Fibroblast of skin of left biceps (primary cell): ENCODE measurements at regions not wholly inside any gene's neighbourhood (a gene's known extent, or its start where the extent isn't known, plus 50 kb on each side); places are given as distances from the start of the nearest gene placed in this dataset.

Experiments
- DNase-seq, 2 experiments: peaks; one replicate each; pipeline ENCODE4 v3.0.0-alpha.2; 2013; ENCODE audit warnings: low read depth in 2 of 2

- no peak for DNase-seq
Observed at GRCh38 chr16:56093055-56093454, 98.2 kb upstream of the GNAO1 start.

DNA sequence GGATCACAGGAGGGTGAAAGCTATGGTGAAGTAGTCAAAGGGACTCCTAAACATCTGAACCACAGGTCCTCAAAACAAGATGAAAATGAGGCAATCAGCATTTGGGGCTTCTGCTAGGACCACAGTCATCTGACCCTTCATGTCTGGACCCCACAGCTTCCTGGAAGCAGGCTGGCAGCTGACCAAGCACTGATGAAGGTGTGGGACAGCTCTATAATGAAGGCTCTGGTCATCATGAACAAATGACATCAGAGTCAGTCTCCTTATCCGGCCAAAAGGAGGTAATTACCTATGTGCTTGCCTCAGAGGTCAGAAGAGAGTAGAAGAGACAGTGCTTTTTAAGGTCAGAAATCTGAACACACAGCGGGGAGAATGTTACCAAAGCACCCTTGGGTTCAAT lies 101.2 kb upstream of the GNAO1 start:
- DNase-seq: no peak

GRCh38 chr16:56087626-56088025 lies 103.7 kb upstream of the GNAO1 start:
- no peak for DNase-seq

GRCh38 chr16:56081371-56081770 lies 109.9 kb upstream of the GNAO1 start:
- no peak for DNase-seq

DNA sequence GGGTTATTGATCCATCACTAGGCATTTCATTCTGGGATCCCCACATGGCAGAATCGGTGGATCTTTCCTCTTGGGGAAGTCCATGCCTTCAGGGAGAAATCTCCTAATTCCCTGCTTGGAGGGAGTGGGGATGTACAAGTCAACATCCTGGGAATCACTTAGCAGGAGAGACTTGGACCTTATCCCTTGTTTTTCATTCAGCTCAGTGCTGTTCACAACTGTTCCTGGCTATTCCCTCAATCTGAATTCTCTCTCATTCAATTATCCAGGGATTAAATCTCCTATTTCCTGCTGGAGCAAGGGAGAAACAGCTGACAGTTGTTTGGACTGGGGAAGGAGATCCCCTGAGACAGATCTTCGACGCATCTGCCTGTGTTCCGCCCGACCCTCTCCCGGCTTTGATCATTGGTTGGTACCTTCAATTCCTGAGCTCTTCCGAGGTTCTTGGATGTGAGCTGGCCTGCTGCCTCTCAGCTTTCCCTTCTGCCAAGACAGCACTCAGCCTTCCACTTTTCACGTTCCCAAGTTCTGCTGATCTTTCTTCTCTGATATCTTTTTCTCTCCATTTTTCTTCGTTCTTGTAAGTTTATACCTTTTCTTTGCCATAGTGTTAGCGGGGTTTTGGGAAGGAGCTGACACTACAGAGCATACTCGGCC lies 115.4 kb upstream of the GNAO1 start:
- no peak for DNase-seq

- DNase-seq: no peak
Observed at GRCh38 chr16:56073508-56073907, 117.8 kb upstream of the GNAO1 start.

DNA sequence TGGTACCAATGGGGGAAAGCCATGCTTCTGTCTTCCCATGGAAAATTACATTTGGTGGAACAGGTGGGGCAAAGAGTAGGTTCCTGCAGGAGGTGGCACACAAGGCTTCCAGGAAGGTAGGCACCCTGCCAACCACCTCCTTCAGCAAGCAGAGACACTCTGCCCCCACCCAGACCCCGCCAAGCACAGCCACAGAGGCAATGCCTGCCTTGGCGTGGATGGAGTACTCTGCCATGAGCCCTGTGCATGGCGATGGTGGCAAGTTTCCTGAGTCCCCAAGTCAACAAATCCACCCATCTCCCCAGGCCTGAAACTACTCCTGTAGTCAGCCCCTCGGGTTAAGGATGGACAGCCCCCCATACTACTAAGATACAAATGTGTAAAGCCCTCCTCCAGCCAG lies 119.2 kb upstream of the GNAO1 start:
- no peak for DNase-seq

- DNase-seq: no peak
Observed at GRCh38 chr16:56068816-56069215, 122.5 kb upstream of the GNAO1 start.

DNA sequence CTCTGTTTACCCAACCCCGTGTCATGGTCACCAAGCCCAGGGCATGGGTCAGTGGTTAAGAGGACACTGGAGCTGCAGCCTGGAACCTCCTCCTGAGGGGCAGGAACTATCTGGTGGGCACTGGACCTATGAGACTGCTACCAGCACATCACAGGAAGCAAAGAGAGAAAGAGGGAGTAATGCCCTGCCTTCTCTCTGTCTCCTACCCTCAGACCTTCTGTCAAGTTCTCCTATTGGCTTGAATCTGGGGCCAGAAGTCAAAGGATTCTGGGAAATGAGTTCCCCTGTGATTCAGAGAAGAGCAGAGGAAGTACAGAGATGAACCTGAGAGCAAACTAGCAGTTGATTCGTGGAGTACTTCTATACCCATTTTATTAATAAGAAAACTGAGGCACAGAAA lies 123.0 kb upstream of the GNAO1 start:
- no peak for DNase-seq

DNA sequence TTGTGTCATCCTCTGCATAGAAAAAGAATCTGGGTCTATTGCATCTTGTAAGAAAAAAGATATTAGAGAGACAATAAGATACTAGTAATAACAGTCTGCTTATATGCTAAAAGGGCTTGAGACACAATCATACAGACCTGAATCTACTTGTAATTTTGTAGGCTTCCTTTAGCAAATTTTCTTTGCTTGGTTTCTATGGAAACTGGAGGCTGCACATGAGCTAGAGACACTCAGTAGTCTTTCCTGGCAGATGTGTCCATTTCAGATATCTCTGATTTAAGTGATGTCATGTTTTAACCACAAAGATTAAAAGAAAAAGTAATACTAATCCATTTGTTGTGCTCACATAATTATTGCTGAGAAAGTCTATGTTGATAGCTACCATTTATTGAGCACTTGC lies 123.9 kb upstream of the GNAO1 start:
- DNase-seq: no peak

- DNase-seq: no peak
Observed at GRCh38 chr16:56066617-56067016, 124.7 kb upstream of the GNAO1 start.

GRCh38 chr16:56063111-56063510 lies 128.2 kb upstream of the GNAO1 start:
- DNase-seq: no peak

DNA sequence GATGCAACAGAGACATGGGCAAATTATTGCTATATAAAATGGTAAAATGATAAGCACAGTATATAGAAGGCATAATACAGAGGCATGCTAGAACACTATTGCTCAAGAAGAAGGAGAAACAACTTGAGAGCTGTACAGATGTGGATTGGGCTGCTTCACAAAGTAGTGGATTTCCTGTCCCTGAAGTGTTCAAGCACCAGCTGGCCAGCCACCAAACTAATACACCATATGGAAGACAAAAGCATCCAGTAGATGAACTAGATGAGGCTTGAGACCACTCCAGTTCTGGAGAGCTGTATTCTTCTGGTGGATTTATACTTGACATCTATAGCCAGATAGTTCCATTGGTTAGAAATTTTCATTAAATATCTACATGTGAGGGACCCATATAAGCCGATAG lies 134.1 kb upstream of the GNAO1 start:
- DNase-seq: no peak

DNA sequence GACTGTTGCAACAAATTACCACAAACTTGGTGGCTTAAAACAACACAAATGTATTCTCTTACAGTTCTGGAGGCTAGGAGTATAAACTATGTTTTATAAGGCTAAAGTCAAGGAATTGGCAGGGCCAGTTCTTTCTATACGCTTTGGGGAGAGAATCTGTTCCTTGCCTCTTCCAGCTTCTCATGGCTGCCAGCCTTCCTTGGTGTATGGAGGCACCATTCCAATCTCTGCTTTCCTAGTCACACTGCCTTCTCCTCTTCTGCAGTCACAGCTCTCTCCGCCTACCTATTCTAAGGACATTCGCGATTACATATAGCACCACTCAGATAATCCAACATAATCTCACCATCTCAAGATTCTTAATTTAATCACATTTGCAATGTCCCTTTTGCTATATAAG lies 140.4 kb upstream of the GNAO1 start:
- DNase-seq: no peak

DNA sequence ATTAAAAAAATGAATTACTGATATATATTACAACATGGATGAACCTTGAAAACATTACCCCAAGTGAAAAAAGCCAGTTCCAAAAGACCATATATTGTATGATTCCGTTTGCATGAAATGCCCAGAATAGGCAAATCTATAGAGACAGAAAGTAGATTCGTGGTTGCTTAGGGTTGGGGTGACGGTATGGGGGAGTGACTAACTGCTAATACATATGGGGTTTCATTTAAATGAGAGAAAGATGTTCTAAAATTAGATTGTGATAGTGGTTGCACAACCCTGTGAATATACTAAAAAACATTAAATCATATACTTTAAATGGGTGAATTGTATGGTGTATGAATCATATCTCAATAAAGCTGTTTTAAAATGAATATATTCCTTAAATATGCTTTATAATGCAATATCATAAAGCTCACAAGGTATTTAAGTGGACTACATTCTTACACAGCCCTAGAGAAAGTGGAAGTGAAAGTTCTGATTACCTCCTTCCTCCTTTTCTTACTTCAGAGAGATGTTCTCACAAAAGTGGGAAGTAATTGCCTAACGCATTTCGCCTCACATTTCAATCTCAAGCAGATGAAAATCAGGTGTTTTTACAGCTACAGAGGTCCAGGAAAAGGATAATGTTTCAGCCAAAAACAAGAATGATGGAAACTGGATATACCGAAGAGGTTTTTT lies 142.7 kb upstream of the GNAO1 start:
- DNase-seq: no peak

- no peak for DNase-seq
Observed at GRCh38 chr16:56047307-56048234, 143.7 kb upstream of the GNAO1 start.

DNA sequence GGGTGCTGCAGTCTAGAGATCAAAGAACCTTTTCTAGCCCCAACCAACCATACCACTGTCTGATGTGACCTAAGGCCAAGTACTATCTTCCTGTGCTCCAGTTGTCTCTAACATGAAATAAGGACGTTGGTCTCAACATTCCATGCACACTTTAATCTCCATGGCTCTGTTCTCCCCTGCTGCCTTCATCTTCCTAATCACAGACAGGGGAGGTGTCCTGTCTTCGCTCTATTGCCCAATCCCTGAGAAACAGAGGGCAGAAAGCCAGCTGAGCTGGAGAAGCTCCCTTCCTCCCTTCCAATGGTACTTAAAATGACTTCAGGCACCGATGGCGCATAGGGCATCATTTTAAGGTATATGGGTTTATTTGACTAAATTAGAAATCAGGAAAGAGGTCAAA lies 148.9 kb upstream of the GNAO1 start:
- DNase-seq: no peak

DNA sequence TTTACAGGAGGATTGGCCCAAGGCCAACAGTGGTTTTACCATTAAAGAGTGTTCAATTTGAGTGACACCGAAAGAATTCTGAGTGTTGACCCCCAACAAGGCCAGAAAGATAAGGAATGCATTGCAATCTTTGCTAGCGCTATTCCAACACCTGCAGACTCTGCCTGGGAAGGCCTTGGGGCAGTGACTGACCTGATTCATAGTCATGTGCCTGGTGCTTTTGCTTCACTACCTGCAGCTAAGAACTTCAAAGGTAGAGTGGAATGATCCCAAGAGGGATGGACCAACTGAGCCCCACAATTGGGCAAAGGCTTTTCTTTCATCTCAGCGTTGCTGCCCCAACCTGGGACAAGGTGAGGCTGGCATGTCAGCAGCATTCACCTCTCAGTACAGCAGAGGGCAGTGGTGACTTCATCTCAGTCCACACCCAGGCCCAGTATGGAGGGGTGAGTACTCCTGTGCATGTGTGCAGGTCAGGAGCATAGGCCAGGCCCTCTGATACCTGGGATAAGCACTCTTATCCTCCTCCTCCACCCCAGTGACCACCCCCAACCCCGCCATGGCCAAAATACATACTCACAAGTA lies 149.6 kb upstream of the GNAO1 start:
- DNase-seq: no peak

DNA sequence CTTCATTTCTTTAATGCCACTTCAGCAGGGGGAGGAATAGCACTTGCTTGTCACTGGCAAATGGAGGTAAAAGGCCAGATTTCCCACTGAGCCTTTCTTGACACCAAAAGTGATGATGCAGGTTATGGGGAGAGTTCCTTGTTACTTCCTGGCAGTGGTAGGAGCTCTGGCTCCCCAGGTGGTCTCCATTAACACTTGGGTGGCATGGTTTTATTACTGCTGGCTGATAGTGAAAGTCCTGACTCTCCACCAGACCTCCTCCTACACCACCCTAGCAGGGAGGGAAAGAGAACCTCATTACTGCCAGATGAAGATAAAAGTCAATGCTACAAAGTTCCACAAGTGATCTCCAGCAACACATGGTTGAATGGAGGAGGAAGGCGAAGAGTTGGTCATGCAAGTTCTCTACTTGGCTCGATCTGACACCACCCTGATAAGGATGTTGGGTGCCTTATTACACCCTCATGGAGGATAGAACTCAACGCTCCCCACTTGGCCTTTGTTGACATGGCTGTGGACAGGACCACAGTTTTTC lies 152.7 kb upstream of the GNAO1 start:
- DNase-seq: no peak

DNA sequence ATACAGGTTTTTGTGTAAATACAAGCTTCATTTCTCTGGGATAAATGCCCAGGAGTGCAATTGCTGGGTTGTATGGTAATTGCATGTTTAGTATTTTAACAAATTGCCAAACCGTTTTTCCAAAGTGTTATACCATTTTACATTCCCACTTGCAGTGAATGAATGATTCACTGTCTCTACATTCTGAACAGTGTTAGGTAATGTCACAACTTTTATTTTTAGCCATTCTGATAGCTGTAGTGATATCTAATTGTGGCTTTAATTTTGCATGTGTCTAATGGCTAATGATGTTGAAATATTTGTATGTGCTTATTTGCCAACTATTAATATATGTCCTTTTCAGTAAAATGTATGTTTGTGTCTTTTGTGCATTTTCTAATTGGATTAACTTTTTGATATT lies 156.9 kb upstream of the CES5A start:
- no peak for DNase-seq

DNA sequence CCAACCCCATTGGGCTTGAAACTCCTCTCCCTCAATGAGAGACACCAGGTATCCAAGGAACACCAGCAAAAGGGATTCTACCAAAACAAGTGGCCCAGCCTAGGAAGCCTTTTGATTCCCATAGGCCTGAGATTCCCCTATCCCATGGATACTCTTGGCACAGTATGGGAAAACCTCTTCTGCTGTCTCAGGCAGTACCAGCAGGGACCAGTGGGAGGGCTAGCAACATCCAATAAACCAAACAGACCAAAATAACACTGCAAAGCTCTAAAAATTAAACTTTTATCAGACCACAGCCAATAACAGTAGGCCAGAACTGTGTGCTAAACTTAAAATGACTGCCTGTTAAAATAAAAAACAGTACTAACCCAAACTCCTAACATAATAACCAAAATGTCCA lies 153.9 kb upstream of the CES5A start:
- DNase-seq: no peak

DNA sequence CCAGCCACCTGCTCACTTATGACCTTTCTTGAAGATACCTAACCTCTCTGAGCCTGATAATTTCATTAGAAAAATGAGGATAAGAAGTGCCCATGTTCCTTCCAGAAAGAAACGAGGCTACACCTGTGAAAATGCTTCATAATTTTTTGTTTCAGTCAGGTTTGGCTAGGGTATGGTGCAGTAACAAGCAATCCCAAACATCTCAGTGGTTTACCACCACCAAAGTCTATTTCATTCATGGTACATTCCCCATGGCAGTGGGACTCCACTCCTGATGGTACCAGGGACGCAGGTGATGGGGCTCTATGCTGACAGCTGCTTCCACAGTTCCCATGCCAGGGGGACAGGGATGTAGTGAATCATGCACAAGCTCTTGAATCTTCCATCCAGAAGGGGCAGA lies 147.6 kb upstream of the CES5A start:
- no peak for DNase-seq
